ENCODE measurements at regions not wholly inside any gene's neighbourhood (a gene's known extent, or its start where the extent isn't known, plus 50 kb on each side); places are given as distances from the start of the nearest gene placed in this dataset.

GRCh38 chrX:112947981-112948615, 107.5 kb upstream of the AMOT start:
- Histone ChIP-seq H3K4me3 (ENCODE audit: extremely low read depth in 1 of 4, insufficient read depth in 2 of 4, low read depth in 3 of 4, low read length in 4 of 4) (no peak overlapping the region), H3K4me2 (ENCODE audit: insufficient read depth in 1 of 2, low read depth in 2 of 2, low read length in 2 of 2) (no peak overlapping the region), H2BK20ac (ENCODE audit: low read length) (no peak overlapping the region), H4K5ac (ENCODE audit: insufficient read length, low read depth, low read length) (no peak overlapping the region), H3K56ac (replicated peaks; ENCODE audit: insufficient read length, low read depth, low read length) (no peak overlapping the region), H2BK5ac (ENCODE audit: low read depth, low read length) (no peak overlapping the region), H3K36me3 (ENCODE audit: control insufficient read depth in 2 of 4, insufficient read depth in 4 of 4, low read length in 3 of 4) (no peaks in the 10 kb centered on the region), H3K9ac (replicated peaks in 1 of 4; ENCODE audit: extremely low read depth in 1 of 4, low read depth in 3 of 4, low read length in 3 of 4) (no peak overlapping the region), H3K27ac (ENCODE audit: low read depth, low read length) (no peak overlapping the region), H3K4me1 (replicated peaks in 1 of 4; ENCODE audit: control insufficient read depth in 3 of 4, insufficient read depth in 4 of 4, low read length in 3 of 4) (no peaks in the 10 kb centered on the region), H3K79me1 (ENCODE audit: low read depth, low read length) (no peaks in the 10 kb centered on the region), H2BK12ac (ENCODE audit: low read depth, low read length) (no peak overlapping the region), H3K4ac (replicated peaks; ENCODE audit: insufficient read length, low read depth, low read length) (no peak overlapping the region), H2BK120ac (replicated peaks; ENCODE audit: low read depth, low read length) (no peak overlapping the region), H4K8ac (ENCODE audit: extremely low read depth, insufficient read depth, low read length) (no peak overlapping the region), H3K14ac (ENCODE audit: insufficient read length) (no peak overlapping the region), H4K20me1 (replicated peaks in 1 of 2; ENCODE audit: control insufficient read depth in 1 of 2, insufficient read depth in 2 of 2, low read length in 2 of 2) (no peaks in the 10 kb centered on the region), H3K79me2 (ENCODE audit: control insufficient read depth in 1 of 2, insufficient read depth in 2 of 2, low read length in 2 of 2) (no peaks in the 10 kb centered on the region), H2AK5ac (ENCODE audit: low read depth, low read length) (no peak overlapping the region), H2AFZ (ENCODE audit: low read length) (no peak overlapping the region), H3K18ac (ENCODE audit: extremely low read depth, low read length) (no peak overlapping the region), H3K27me3 (replicated peaks in 1 of 4; ENCODE audit: control insufficient read depth in 3 of 4, extremely low read depth in 1 of 4, insufficient read depth in 3 of 4, low read length in 3 of 4) (no peaks in the 10 kb centered on the region), H4K91ac (replicated peaks; ENCODE audit: insufficient read length, low read length) (no peak overlapping the region), H3K9me3 (ENCODE audit: insufficient read depth in 2 of 2, low read depth in 1 of 2, low read length in 1 of 2) (no peaks in the 10 kb centered on the region), H3K23ac (ENCODE audit: insufficient read length) (no peak overlapping the region), H2BK15ac (ENCODE audit: low read length) (no peak overlapping the region), H3K23me2 (ENCODE audit: low read depth, low read length) (no peaks in the 10 kb centered on the region)
- DNase-seq (ENCODE audit: low read depth in 1 of 2, low spot score in 2 of 2), result no peak
- ChIA-PET POLR2A (ENCODE audit: partially characterized antibody) (no interaction called here), CTCF (ENCODE audit: partially characterized antibody) (no interaction called here)
- FAIRE-seq, result peak; percentile 13
- WGBS, 2 experiments (ENCODE audit: extremely low coverage in 1 of 2, insufficient coverage in 1 of 2, insufficient read length in 1 of 2, insufficient replicate concordance in 2 of 2, low coverage in 1 of 2, low lambda C conversion rate in 2 of 2, missing lambda C conversion rate in 1 of 2), result 71% methylated on average over 2 of the region's 2 CpGs; no CpG with 5 or more reads in 1 of the 2 experiments
- TF ChIP-seq ASH2L (IDR thresholded peaks at IDR 0.05; ENCODE audit: low read length), result no peak
- no peak for TF ChIP-seq ATF3 (IDR thresholded peaks at IDR 0.05; ENCODE audit: insufficient read depth, low read depth, low read length)
- no peak for TF ChIP-seq RAD21 (IDR thresholded peaks at IDR 0.05 in 1 of 2, conservative IDR thresholded peaks at IDR 0.05 in 1 of 2; ENCODE audit: low read depth in 2 of 2, low read length in 2 of 2)
